Upper lobe of right lung (tissue), 1 donor: ENCODE measurements at regions not wholly inside any gene's neighbourhood (a gene's known extent, or its start where the extent isn't known, plus 50 kb on each side); places are given as distances from the start of the nearest gene placed in this dataset.

Source experiments
- ATAC-seq: fragments of 200-7000 bp; cut with Tn5 transposase; one replicate; pipeline ENCODE4 v1.9.1; 2020; ENCODE audit warnings: mild to moderate bottlenecking, moderate library complexity
- DNase-seq: peaks from one replicate; pipeline ENCODE4 v3.0.0-alpha.2; 2020
- H3K27ac ChIP-seq: fragments of 200-600 bp; one replicate; pipeline ENCODE4 v1.8.0; 2022
- H3K27me3 ChIP-seq: fragments of 200-600 bp; one replicate; pipeline ENCODE4 v1.8.0; 2022; ENCODE audit warnings: mild to moderate bottlenecking
- H3K36me3 ChIP-seq: fragments of 200-600 bp; one replicate; pipeline ENCODE4 v1.8.0; 2022
- H3K4me1 ChIP-seq: fragments of 200-600 bp; one replicate; pipeline ENCODE4 v1.8.0; 2022
- H3K4me3 ChIP-seq: fragments of 200-600 bp; one replicate; pipeline ENCODE4 v1.8.0; 2022; ENCODE audit warnings: mild to moderate bottlenecking
- H3K9me3 ChIP-seq: fragments of 200-600 bp; one replicate; pipeline ENCODE4 v1.8.0; 2022
- CTCF ChIP-seq: fragments of 200-600 bp; IDR thresholded peaks from one replicate; pipeline ENCODE4 v1.8.0; 2022; ENCODE audit warnings: antibody characterized with exemption
- intact Hi-C: fragments of 100-400 bp; cut with DNase I; formaldehyde crosslinking; loops from one replicate; pipeline ENCODE4 v1.11.0; 2022
- donor health status: DM: no; HTN: yes; CAD: no; lungs with severe emphysema.

DNA sequence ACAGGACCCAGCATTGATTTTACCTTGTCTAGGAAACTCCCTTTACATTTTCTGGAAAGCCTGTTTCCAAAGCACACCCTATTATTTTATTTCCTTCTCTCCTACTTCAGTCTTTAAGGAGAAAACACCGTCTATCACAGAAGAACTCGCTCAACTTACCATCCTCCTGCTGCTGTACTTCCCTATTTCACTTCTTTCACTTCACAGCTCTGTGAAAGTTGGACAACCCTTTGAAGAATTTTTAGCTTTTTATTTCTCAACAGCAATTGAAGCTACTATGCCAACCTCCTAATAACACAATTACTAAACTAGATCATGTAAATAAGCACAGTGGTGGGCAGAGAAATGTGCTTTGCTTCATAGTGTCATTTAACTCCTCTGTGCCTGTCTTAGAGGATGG is 166.5 kb downstream of the TFEC start:
- no peak for DNase-seq
- no peak overlapping the region for H3K27ac ChIP-seq
- no peak overlapping the region for H3K4me3 ChIP-seq
- ATAC-seq: no peak
- no peak for TF ChIP-seq CTCF
- no peaks in the 10 kb centered on the region for H3K36me3 ChIP-seq
- no peaks in the 10 kb centered on the region for H3K27me3 ChIP-seq
- no peaks in the 10 kb centered on the region for H3K4me1 ChIP-seq
- H3K9me3 ChIP-seq: no peaks in the 10 kb centered on the region
- intact Hi-C loops: no loop called here

DNA sequence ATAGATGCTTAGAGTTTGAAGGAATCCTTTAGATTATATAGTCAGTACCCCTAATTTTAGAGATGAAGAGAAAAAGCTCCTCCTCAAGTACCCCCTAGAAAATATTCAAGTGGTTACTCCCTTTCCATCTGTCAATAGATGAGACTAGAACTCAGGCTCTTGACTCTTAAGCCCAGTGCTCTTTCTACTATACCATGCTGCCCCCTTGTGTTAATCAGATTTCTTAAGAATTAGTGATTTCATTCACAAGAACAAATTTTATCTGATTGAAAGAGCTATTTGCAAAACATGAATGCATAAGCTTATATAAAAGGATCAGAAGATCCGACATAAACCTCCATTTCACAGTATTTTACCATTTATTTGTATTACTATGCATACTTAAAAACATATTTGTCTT is 179.3 kb downstream of the TFEC start:
- intact Hi-C loops: no loop called here
- H3K36me3 ChIP-seq: no peaks in the 10 kb centered on the region
- TF ChIP-seq CTCF: peak; percentile 41
- DNase-seq: no peak
- H3K27ac ChIP-seq: no peak overlapping the region
- no peak overlapping the region for H3K4me3 ChIP-seq
- H3K4me1 ChIP-seq: no peaks in the 10 kb centered on the region
- H3K9me3 ChIP-seq: no peaks in the 10 kb centered on the region
- ATAC-seq: peak; percentile 57
- no peaks in the 10 kb centered on the region for H3K27me3 ChIP-seq

DNA sequence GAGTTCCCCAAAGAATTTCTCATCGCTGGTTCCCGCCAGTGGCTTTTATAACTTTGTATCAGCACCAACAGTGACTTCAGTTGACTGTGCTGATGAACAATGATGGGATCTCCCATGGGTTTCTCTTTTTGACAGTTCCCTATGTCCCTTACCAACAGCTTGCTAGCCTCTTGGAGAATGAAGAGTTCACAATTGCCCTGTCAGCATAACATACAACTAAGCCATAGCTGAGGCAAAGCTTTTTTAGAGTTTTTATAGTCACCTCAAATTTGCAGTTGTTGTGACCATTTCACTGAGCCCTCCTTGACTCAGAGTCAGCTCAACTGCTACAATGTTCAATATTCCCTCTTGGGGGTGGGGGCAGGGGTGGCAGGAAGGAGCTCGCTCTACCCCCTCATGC is 179.8 kb downstream of the TFEC start:
- Histone ChIP-seq H3K36me3 (no peaks in the 10 kb centered on the region), H3K27me3 (no peaks in the 10 kb centered on the region), H3K27ac (no peak overlapping the region), H3K4me3 (no peak overlapping the region), H3K4me1 (no peaks in the 10 kb centered on the region), H3K9me3 (no peaks in the 10 kb centered on the region)
- DNase-seq (no peak), ATAC-seq (no peak)
- TF ChIP-seq CTCF: no peak
- intact Hi-C loops: no loop called here

DNA sequence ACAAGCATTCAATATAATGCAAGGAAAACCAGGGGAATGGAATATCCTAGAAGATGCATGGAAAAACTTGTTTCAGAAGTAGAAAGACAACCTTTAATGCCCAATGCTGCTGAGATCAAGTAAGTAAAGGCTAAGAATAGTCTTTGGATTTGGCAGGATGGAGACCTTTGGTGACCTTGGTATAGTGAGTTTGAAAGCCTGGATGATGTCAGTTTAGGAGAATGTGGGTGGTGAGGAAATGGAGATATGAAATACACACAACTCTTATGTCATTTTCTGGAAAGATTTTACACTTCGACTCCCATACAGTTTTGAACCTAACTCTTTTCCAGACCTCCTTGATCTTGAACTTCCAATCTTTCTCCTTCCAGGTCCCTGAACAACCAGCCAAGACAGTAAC is 185.7 kb downstream of the TFEC start:
- no peak overlapping the region for H3K4me3 ChIP-seq
- intact Hi-C loops: loop anchor here (10.0 kb wide), 1 partner anchor 1820 kb away; no protein-coding TSS in a partner anchor
- H3K4me1 ChIP-seq: no peaks in the 10 kb centered on the region
- H3K9me3 ChIP-seq: no peaks in the 10 kb centered on the region
- H3K27me3 ChIP-seq: no peaks in the 10 kb centered on the region
- ATAC-seq (no peak), DNase-seq (no peak)
- H3K36me3 ChIP-seq: no peaks in the 10 kb centered on the region
- no peak for TF ChIP-seq CTCF
- H3K27ac ChIP-seq: no peak overlapping the region

DNA sequence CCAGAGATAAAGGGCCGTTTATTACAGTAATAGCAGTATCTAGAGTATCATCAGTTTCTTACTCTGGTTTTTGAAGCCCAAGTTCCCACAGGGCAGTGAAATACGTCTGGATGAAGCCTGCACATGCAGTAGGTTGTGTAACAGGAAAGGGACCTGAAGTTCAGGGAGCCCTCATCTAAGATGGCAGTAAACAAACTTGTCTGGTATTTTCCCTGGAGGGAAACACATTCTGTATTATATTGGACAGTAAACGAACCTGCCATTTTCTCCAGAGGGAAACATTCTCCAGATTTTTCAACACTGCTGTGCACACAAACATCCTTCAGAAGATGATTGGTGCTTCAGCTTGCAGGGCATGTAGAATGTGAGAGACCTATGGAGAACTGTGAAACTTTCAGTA is 189.9 kb downstream of the TFEC start:
- no peak for DNase-seq
- H3K4me3 ChIP-seq: no peak overlapping the region
- ATAC-seq: no peak
- TF ChIP-seq CTCF: no peak
- H3K9me3 ChIP-seq: no peaks in the 10 kb centered on the region
- no peaks in the 10 kb centered on the region for H3K36me3 ChIP-seq
- no peaks in the 10 kb centered on the region for H3K4me1 ChIP-seq
- no peak overlapping the region for H3K27ac ChIP-seq
- intact Hi-C loops: loop anchor here (10.0 kb wide), 1 partner anchor 1816 kb away; no protein-coding TSS in a partner anchor
- peaks cover 3% of the 10 kb centered on the region for H3K27me3 ChIP-seq

- H3K4me1 ChIP-seq: no peaks in the 10 kb centered on the region
- peaks cover 3% of the 10 kb centered on the region for H3K27me3 ChIP-seq
- intact Hi-C loops: no loop called here
- no peak for DNase-seq
- ATAC-seq: no peak
- H3K27ac ChIP-seq: no peak overlapping the region
- TF ChIP-seq CTCF: no peak
- H3K4me3 ChIP-seq: no peak overlapping the region
- no peaks in the 10 kb centered on the region for H3K36me3 ChIP-seq
- H3K9me3 ChIP-seq: no peaks in the 10 kb centered on the region
These were observed 191.7 kb downstream of the TFEC start for GRCh38 chr7:115838829-115839228.
